GM18861 (cell line): ENCODE measurements at regions not wholly inside any gene's neighbourhood (a gene's known extent, or its start where the extent isn't known, plus 50 kb on each side); places are given as distances from the start of the nearest gene placed in this dataset.
"Not testable (repeated sequence)": the region's sequence is repeated elsewhere in the genome, so short reads cannot be mapped to it uniquely, and the experiment has no call there.

Experiments
- ATAC-seq: cut with Tn5 transposase; IDR thresholded peaks from one replicate; pipeline ENCODE4 v1.9.1; 2021; ENCODE audit not compliant: unreplicated experiment

DNA sequence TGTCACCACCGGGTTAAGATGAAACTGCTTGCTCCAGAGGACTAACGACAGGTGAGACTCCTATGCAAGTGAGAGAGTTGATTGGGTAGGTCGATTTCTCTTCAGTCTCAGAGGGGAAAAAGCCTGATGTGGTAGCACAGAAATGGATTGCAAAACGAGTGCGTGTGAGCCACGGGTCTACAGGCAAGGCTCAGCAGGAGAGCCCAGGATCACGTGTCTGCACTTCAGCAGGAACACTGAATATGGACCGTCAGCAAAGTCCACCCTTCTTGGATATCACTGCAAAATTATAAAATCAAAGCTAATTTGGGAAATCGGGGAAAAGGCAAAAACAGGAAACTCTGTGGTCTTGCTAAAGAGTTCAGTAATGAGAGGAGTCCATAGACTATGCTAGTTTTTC, 107.7 kb upstream of the ZNF648 start:
- no peak for ATAC-seq

DNA sequence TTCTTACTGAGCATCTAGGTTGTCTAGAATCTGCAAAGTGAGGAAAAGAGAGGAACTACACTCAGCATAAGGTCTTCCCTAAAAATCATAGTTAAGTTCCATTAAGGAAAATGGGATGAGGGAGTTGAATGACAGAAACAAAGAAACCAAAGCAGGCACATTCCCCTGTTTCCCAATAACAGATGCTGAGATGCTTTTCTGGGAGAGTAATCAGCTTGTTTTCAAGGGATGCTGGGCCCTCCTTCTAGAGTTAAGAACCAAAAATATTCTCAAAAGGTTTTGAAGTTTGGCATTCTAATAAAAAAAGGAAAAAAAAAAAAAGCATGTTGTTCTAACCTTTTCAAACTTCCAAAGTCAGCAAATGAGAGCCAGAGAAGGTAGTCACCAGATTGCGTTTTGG, 105.2 kb upstream of the ZNF648 start:
- ATAC-seq, result no peak

DNA sequence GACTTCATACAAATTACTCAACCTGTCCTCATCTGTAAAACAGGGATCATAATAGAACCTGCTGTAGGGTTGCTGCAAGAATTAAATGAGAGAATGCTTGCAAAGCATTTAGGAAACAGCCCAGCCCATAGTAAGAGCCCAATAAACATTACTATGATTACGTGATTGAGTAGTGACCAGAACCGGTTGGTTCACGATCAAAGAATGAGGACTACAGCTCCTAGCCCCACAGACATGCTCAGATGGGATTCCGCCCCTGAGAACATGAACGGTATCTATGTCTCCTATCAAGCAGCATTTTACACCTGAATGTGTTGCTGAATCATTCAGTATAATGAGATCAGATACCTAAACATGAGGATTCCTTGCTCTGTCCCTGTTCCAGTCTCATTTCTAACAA, 104.8 kb upstream of the ZNF648 start:
- ATAC-seq, result no peak

DNA sequence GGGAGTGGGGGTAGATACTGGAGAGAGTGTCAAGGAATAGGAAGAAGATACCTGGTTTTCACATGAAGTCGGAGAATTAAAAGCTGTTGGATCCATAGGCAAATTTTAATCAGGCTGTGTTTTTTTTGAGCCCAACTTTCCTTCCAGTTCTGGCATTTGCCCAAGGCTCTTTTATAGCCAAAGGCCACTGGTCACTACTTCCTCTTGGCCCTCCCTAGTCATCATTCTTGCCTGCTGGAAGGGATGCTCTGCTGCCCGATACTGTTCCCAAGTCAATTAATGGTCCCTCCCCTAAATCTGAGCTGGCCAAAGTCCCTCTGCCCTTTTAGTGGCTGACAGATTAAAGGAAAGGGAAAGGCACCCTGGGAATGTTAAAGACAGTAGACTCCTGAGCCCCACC, 102.8 kb upstream of the ZNF648 start:
- ATAC-seq, result no peak

DNA sequence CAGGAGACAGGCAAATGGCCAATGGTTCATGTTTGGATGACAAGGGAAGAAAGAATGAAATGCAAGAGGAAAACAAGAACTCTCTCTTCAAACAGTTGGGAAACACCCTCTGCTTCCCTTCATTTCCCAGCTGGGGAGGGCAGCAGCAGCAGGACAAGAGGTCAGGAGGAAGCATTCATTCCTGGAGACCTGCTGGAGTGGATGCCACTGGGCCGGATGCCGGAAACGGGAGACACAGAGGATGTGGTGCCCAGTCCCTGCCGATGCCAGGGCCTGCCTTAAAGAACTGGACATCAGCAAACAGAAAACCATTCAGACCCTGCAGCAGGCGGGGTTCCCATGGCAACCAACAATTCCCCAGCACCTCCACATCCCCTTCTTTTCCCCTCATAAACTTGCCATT, 102.3 kb upstream of the ZNF648 start:
- no peak for ATAC-seq

DNA sequence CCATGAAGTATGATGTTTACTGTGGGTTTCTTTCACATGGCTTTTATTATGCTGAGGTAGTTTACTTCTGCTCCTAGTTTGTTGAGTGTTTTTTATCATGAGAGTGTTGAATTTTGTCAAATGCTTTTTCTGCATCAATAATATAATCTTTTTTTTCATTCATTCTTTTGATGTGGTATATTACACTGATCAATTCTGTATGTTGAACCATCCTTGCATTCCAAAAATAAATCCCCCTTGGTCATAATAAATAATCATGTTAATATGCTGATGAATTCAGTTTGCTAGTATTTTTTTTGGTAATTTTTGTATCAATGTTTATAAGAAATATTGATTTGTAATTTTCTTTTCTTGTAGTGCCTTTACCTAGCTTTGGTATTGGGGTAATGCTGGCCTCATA, 97.9 kb upstream of the ZNF648 start:
- ATAC-seq, result no peak

DNA sequence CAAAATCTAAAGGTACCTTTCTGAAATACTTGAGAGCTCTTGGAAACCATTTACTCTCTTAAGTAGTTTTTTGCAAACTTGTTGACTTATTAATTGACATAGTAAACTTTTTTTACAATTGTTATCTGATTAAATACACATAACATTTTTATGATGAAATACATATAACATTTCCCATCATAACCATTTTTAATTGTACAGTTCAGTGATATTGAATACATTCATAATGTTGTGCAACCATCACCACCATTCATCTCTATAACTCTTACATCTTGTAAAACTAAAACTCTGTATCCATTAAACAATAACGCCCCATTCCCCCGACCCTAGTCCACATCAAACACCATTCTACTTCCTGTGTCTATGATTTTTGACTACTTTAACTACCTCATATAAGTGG, 95.7 kb upstream of the ZNF648 start:
- no peak for ATAC-seq

DNA sequence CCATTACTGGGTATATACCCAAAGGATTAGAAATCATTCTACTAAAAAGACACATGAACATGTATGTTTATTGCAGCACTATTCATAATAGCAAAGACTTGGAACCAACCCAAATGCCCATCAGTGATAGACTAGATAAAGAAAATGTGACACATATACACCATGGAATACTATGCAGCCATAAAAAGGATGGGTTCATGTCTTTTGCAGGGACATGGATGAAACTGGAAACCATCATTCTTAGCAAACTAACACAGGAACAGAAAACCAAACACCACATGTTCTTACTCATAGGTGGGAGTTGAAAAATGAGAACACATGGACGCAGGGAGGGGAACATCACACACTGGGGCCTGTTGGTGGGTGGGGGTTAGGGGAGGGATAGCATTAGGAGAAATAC, 92.9 kb upstream of the ZNF648 start:
- ATAC-seq, result not testable (repeated sequence)

DNA sequence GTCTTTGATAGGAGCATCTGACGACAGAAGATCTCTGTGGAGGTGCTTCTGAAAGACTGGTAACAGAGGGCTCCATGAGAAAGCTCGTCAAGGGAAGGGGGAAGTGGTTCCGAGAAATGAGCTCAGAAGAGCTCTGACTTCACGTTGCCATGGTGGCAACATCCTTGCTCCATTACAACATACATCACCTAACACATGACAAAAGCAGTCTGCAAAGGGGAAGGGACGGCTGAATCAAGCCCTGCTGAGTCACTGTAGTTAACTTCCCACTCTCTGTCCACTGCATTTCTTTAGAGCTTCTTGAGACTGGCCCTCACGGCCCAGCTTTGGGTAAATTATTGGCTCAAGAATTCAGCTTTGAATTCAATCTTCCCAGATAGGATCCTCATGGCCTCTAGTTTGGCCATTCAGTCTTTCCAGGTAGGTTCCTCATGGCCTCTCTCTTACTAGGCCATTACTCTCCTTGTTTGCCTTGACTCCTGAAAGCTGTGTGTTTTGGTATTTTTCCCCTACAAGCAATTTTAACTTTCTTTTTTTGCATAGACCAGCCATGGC, 88.0 kb upstream of the ZNF648 start:
- ATAC-seq, result no peak

DNA sequence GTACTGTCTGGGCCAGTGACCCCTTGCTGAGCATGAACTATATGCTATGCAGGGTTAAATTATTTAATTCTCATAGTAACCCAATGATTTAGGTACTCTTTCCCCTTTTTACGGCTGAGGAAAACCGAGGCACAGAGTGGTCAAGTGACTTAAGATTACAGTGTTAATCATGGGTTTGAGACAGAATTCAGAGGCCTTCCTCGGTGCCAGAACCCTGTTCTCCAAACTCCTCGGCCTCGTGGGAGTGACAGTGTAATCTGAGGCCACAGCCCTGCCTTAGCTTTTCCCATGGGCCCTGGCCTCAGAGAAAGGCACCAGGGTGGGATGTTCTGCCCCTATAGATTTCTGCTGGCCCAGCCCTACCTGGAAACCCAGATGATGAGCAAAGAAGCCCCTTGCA, 86.4 kb upstream of the ZNF648 start:
- no peak for ATAC-seq

DNA sequence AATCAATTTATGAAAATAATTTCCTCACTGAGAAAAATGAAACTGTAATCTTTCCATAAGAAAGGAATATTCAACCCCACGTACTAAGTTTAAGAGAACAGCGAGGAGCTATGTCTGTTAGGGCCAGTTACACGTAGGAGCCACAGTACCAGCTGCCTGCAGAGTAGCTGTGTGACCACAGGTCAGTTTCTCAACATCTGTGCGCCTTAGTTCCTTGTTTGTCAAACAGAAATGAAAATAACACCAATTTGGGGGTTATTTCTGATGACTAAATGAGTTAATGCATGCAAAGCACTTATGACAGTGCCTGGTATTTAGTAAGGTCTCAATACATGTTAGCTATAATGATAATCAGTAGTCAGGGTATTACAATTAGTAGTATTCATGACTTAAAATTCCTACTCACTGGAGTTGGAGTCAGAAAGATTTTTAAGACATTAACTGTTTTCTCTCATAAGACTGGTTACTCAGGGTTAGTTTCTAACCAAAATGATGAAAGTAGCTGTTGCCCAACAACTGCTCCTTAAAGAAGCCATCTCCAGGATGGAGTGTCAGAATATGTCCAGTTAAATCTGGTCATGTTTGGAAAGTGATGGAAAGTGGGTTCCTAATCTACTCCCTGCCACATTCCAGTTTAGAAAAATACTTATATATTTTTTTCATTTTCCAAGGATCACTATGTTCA, 85.8 kb upstream of the ZNF648 start:
- peak; percentile 88 for ATAC-seq

DNA sequence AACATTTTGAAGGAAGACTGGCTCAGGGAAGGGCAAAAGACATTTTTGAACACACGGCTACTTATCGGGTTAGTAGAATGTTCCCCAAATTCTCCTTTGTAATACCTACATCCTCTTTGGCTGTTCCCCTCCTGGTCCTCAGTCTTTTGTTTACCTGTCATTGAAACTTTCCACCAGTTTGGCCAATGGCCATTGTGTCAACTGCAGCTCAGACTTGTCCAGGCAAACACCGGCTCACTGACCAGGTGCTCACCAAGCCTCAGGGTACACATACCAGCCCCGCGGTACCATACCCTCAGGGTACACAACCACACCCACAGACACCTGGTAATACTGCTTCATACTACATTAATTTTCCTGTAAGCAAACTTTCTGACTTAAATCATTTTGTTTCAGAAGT, 84.8 kb upstream of the ZNF648 start:
- no peak for ATAC-seq

DNA sequence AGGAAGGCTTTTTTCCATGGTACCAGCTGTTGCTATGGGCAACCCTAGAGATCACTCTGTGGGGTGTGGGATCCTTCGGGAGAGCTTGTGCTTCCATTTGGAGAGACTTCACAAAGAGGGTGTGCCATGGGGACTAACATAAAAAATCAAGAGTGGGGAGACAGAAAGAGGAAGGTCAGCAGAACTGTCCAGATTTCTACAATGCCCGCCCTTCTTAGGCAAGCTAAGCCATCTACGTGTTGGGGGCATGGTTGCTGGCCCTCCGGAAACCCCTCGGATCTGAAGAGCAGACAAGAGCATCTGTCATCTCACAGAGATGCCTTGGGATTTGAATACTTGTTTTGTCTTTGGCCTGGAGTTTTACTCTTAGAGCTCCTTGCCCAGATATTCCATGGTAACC, 83.9 kb upstream of the ZNF648 start:
- no peak for ATAC-seq

DNA sequence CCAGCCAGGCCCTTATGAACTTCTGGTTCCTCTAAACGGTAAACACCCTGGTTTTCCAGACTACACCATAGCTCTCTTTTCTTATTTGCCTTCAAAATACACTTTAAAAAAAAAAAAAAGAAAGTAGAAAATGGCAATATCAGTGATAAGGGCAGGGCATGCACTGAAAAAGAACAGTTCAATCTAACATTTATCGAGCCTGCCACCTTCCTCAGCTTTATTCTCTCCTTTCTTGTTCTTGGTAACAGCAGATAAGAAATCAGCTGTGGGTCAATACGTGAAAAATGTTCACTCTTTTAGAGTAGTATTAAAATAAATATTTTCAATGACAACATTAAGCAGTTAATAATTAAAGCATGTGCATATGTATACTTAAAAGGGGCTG, 83.1 kb upstream of the ZNF648 start:
- ATAC-seq, result no peak

DNA sequence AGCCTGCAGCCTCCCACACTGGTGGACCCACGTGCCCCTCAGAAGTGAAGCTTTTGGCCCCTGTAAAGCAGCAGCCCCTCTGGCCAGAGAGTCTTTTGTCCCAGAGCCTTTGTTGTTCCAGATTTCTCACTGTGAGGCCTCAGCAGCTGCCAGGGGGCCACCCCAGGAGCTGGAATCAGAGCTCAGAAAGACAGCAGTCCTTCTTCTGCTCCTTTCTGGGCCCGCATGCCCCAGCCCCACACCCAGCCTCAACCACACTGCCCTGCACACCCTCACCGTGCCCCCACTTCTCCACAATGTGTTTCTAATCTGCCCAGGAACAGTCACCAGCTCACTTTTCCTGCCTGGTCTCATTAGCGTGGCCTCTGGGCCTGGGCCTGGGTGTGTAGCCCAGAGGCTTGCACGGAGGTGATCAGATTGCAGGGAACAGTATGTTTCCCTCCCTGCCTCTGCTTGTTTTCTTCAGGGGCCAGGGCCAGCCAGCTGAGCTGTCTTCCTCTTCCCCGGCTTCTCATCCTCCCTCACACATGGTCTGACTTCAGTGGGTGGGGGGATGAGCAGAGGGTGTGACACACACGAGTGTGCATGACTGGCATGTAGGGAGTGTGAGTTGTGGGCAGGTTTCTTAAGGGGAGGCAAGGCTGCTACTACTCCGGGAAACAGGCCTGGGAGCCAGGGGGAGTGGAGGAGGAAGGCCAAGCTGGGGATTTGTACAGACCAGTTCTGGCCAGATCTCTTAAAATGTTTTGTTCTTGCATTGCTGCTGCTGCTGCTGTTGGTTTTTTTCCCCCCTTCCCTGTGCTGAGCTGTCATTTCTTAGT, 82.5 kb upstream of the ZNF648 start:
- no peak for ATAC-seq

DNA sequence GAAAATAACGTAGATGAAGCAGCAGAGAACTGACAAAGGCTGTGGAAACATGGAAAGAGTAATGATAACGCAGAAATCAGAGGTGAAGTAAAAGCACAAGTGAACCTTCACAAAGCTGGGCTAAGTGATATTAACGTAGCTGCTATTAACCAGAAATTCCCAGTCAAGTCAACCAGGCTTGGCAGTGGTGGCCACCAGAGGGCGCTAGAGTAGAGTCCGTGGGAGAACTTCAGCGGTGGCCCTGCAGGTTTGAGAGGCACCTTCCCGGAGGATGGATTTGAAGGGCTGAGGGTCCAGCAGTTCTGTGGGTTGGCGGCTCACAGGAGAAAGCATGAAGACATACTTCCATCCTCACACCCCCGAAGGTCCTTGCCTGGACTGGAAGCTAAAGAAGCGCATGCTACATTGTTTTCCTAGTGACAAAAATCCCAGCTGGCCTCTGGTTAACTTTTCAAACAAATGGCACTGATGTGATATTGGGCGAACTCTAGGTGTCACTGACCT, 81.7 kb upstream of the ZNF648 start:
- ATAC-seq, result peak; percentile 42

DNA sequence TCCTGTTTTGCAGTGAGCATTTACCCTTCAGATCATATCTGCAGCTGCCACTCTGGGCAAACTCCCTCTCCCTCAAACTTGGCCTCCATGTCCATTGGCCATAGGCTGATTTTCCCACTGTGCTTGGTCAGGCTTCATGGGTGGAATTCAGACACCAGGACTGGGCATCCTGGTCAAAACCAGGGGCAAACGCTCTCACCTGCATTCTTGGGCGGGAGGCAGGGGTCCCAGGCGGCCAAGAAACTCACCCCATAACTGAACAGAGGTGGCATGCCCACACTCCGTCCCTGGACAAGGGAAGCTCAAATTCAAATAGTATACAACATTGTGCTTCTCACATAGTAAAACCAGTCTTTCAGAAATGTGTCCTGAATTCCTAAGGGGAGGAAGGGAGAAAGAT, 81.1 kb upstream of the ZNF648 start:
- no peak for ATAC-seq

DNA sequence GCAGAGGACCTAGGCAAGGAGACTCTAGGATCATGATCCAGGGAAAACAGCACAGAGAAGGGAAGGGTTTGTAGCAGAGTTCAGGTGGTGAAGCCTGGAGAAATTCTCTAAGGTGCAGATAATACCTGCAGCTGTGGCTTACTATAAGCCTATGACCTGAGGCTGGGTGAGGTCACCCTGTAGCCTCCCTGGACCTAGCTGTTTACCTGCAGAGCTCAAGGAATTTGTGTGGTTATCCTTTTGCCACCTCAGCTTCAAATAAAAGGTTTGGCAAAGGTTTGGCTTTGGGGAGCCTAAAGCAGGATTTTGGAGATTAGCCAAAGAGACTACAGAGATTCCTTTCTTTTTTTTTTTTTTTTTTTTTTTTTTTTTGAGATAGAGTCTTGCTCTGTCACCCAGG, 79.5 kb upstream of the ZNF648 start:
- ATAC-seq, result no peak

DNA sequence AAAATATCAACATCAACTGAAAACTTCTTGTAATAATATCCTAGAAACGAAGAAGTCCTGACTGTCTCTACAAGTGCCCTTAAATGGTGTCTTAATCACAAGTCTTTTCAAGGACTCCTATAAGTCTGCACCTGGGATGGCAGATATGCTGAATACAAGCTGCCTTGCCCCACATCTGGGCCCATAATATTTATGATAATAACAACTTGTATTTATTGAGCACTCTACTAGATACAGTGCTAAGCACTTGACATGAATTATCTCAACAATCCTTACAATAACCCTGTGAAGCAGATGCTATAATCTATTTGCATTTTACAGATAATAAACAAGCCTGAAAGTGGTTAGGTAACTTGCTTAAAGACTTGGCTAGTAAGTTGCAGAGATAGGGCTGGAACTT, 78.0 kb upstream of the ZNF648 start:
- ATAC-seq, result no peak

DNA sequence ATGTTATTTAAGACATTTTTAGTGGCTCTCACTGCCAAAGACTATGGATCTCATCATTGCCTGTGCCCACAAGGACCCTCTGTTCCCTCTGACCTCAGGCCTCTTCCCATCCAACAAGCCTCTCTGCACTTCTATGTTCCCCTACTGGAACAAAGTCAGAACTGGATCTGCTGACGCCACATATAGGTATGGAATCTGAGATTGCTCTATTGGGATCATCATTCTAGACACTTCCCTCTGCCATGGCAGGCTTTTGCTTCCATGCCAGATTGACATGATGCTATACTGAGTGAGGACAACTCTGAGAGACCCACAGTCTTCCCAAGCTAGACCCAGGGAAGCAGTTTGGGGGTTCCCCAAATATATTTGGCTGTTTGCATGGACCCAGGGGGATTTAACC, 76.0 kb upstream of the ZNF648 start:
- ATAC-seq, result no peak

DNA sequence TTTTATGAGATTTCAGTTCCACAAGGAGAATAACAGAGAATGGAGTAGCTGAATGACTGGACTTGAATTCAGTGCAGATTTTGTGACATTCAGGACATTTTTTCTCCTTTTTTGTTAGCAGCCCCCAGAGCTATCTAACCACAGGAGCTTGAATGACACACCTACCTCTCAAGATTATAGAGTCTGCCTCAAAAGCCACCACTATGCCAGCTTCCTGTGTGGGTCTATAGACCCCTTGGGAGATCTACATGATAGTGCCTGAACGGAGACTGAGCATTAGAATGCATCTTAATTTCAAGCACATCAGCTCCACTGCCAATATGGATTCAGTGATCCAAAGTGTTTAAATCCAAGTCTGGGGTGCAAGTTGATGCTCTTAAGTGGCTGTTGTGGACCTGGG, 74.4 kb upstream of the ZNF648 start:
- ATAC-seq, result no peak

DNA sequence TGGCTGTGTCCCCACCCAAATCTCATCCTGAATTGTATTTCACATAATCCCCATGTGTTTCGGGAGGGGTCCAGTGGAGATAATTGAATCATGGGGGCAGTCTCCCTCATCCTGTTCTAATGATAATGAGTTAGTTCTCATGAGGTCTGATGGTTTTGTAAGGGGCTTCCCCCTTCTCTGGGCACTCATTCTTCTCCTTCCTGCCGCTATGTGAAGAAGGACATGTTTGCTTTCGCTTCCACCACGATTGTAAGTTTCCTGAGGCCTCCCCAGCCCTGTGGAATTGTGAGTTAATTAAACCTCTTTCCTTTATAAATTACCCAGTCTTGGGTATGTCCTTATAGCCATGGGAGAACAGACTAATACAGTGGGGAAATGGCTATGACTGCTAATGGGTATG, 72.7 kb upstream of the ZNF648 start:
- ATAC-seq, result no peak
